IPS-20b (cell line): ENCODE measurements at regions not wholly inside any gene's neighbourhood (a gene's known extent, or its start where the extent isn't known, plus 50 kb on each side); places are given as distances from the start of the nearest gene placed in this dataset.

Experiments used
- H3K27ac ChIP-seq: one replicate; pipeline ENCODE4 v1.5.1; 2013; ENCODE audit warnings: low read length
- H3K27me3 ChIP-seq: 2 replicates; pipeline ENCODE4 v1.6.1; 2013; ENCODE audit warnings: mild to moderate bottlenecking, low read length, inconsistent platforms; ENCODE audit not compliant: insufficient read depth
- H3K36me3 ChIP-seq: 2 replicates; pipeline ENCODE4 v1.6.1; 2013; ENCODE audit warnings: low read depth, mild to moderate bottlenecking, inconsistent platforms, low read length, moderate library complexity; ENCODE audit not compliant: insufficient read depth
- H3K4me1 ChIP-seq: 2 replicates; pipeline ENCODE4 v1.6.1; 2013; ENCODE audit warnings: mild to moderate bottlenecking, control low read depth, inconsistent platforms, low read length, moderate library complexity; ENCODE audit not compliant: insufficient read depth
- H3K4me3 ChIP-seq: 2 replicates; pipeline ENCODE4 v1.5.1; 2013; ENCODE audit warnings: mild to moderate bottlenecking, low read length, inconsistent platforms
- H3K9ac ChIP-seq: 2 replicates; pipeline ENCODE4 v1.6.1; 2013; ENCODE audit warnings: low read depth, mild to moderate bottlenecking, inconsistent platforms, low read length, moderate library complexity
- H3K9me3 ChIP-seq: 2 replicates; pipeline ENCODE4 v1.6.1; 2013; ENCODE audit warnings: mild to moderate bottlenecking, low read depth, low read length, inconsistent platforms; ENCODE audit not compliant: insufficient read depth

DNA sequence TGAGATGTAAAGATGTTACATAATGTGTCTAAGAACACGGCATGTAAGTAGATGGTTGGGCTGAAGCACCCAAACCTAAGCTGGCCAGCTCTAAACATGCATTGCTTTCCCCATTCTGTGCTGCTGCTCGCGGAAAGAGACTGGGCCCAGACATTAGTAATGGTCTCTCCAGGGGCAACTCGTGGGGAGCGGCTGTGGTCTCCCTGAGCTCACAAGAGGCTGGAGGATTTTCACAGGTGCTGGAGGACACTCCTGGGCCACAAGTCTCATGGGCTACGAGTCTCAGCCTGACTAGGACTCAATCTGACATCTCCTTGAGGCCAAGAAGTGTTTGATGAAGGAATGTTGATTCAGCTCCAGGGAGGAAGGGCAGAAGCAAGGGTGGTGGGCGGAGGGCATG lies 92.7 kb upstream of the PTCH1 start:
- Histone ChIP-seq H3K27me3 (no peaks in the 10 kb centered on the region), H3K4me1 (no peaks in the 10 kb centered on the region; the same call in 1 of the 2 replicates), H3K27ac (no peak overlapping the region), H3K4me3 (no peak overlapping the region), H3K9me3 (no peaks in the 10 kb centered on the region), H3K36me3 (no peaks in the 10 kb centered on the region), H3K9ac (no peak overlapping the region)

DNA sequence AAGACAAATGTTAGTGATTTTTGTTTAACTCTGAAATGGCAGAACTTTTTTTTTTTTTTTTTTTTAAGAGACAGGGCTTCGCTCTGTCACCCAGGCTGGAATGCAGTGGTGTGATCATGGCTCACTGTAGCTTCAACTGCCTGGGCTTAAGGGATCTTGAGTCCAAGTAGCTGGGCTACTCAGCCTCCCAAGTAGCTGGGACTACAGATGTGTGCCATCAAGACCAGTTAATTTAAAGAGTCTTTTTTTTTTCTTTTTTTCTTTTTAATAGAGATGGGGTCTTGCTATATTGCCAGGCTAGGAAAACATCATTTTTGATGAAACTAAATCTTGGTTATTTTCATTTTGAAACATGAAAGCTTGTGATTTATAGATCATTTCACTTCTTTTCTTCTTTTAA lies 91.6 kb upstream of the PTCH1 start:
- no peaks in the 10 kb centered on the region for H3K27me3 ChIP-seq
- H3K27ac ChIP-seq: no peak overlapping the region
- H3K9me3 ChIP-seq: no peaks in the 10 kb centered on the region
- no peak overlapping the region for H3K4me3 ChIP-seq
- H3K4me1 ChIP-seq: no peaks in the 10 kb centered on the region; the same call in 1 of the 2 replicates
- H3K36me3 ChIP-seq: no peaks in the 10 kb centered on the region
- H3K9ac ChIP-seq: no peak overlapping the region

DNA sequence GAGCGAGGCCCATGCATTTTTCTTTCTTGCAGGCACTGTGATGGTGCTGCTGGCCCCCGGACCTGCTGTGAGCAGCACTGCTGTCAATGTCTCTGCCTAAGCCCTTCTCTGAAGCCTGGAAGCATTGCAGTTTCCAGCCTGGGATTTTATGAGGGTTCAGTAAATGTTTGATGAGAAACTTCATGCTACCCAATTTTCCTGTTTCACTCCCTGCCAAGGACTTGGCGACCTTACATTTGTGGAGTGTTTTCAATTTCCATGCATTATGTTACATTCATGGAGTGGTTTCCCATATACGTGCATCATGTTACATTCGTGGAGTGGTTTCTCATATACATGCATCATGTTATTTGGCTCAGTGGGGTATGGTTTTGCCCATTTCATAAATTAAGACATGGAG lies 90.7 kb upstream of the PTCH1 start:
- Histone ChIP-seq H3K27me3 (no peaks in the 10 kb centered on the region), H3K4me1 (no peaks in the 10 kb centered on the region; the same call in 1 of the 2 replicates), H3K4me3 (no peak overlapping the region), H3K9me3 (no peaks in the 10 kb centered on the region), H3K36me3 (no peaks in the 10 kb centered on the region), H3K9ac (no peak overlapping the region), H3K27ac (no peak overlapping the region)

DNA sequence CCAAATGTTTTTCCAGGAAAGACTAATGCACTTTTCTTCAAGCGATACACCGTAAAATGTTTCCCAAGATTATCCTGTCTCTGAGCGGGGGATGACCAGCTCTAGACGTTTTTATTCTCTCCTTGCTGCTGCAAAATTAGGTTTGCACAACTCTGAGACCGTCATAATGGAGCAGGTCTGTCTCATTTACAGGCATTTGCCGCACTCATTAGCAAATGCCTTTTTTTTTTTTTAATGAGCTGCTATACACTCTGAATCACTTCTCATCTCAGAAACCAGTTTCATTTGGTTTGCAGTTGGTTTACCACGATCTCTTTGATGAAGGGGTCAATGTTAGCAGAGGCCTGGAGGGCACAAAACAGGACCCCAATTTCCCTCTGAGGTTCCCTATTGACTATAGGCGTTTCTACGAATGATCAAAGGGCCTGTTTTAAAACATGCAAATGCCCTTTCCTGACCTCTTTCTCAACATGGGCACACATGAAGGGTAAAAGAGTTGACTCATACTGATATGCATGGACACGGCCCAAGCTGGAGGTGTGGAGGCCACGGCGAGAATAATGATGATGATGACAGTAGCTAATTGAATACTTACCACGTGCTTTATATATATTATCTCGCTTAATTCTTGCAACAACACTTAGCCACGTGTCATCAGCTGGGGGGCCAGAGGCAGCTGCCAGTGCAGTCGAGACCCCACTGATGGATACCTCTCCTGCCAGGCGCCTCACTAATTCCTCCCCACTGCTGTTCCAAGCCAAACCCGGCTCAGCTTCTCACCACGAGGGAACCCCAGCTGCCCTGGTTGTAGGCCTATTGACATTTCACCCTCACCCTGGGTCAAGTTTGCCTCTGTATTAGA lies 89.9 kb upstream of the PTCH1 start:
- Histone ChIP-seq H3K4me3 (no peak overlapping the region), H3K9ac (no peak overlapping the region), H3K27me3 (no peaks in the 10 kb centered on the region), H3K36me3 (no peaks in the 10 kb centered on the region), H3K4me1 (no peaks in the 10 kb centered on the region; the same call in 1 of the 2 replicates), H3K27ac (no peak overlapping the region), H3K9me3 (no peaks in the 10 kb centered on the region)

- no peak overlapping the region for H3K27ac ChIP-seq
- no peak overlapping the region for H3K9ac ChIP-seq
- no peaks in the 10 kb centered on the region for H3K27me3 ChIP-seq
- no peak overlapping the region for H3K4me3 ChIP-seq
- no peaks in the 10 kb centered on the region; the same call in 1 of the 2 replicates for H3K4me1 ChIP-seq
- no peaks in the 10 kb centered on the region for H3K36me3 ChIP-seq
- no peaks in the 10 kb centered on the region for H3K9me3 ChIP-seq
These were observed 89.2 kb upstream of the PTCH1 start for GRCh38 chr9:95605816-95606488.

DNA sequence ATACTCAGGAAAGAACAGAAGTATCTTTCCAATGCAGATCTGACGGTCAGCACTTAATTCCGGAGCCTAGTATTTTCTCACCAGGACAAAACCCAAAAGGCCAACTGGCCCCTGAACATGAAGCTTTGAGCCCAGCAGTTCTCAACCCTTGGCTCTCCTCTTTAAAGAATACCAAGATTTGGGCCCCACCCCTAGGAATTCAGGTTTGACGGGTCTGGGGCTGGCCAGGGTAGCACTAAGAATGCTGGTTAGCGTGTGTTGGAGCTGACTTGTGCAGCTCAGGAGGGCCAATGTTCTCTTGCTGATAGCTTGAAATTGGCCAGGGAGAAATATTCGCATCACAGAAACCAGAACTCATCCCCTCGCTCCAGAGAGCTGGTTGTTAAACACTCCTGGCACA lies 88.3 kb upstream of the PTCH1 start:
- no peak overlapping the region for H3K4me3 ChIP-seq
- no peaks in the 10 kb centered on the region for H3K27me3 ChIP-seq
- no peaks in the 10 kb centered on the region; the same call in 1 of the 2 replicates for H3K4me1 ChIP-seq
- no peak overlapping the region for H3K9ac ChIP-seq
- H3K36me3 ChIP-seq: no peaks in the 10 kb centered on the region
- H3K9me3 ChIP-seq: no peaks in the 10 kb centered on the region
- no peak overlapping the region for H3K27ac ChIP-seq

GRCh38 chr9:95598236-95598635 lies 81.5 kb upstream of the PTCH1 start:
- Histone ChIP-seq H3K27ac (no peak overlapping the region), H3K27me3 (no peaks in the 10 kb centered on the region), H3K9ac (no peak overlapping the region), H3K4me1 (no peaks in the 10 kb centered on the region), H3K36me3 (no peaks in the 10 kb centered on the region), H3K9me3 (no peaks in the 10 kb centered on the region), H3K4me3 (no peak overlapping the region)

DNA sequence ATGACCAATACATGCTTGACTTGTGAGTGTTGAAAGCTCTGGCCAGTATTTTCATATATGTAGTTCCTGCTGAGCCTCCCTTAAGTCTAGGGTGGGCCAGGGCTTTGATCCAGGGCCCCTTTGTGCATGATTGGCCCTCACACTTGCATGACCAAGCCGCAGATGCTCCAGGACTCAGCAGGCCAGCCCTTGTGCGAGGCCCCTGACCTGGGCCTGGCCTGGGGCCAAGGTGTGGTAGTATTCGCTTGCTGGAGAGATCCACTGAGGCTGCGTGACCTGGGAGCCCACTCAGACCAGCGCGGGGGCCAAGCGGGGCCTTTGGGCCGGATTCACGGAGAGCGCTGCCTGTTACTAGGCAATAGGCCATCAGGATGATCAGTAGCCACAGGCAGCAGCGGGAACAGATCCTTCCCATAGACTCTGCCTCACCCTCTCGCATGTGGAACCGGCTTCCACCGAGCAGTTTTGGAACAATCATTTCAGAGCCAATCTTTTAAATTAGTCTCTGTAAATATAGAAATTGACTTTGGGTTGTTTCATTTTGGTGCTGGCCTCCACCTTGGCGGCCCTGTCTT lies 79.0 kb upstream of the PTCH1 start:
- H3K9ac ChIP-seq: no peak overlapping the region
- no peak overlapping the region for H3K4me3 ChIP-seq
- H3K27me3 ChIP-seq: no peaks in the 10 kb centered on the region
- H3K36me3 ChIP-seq: no peaks in the 10 kb centered on the region
- H3K27ac ChIP-seq: no peak overlapping the region
- no peaks in the 10 kb centered on the region for H3K4me1 ChIP-seq
- no peaks in the 10 kb centered on the region for H3K9me3 ChIP-seq

- Histone ChIP-seq H3K27ac (no peak overlapping the region), H3K36me3 (no peaks in the 10 kb centered on the region)
These were observed 76.2 kb upstream of the PTCH1 start for GRCh38 chr9:95592931-95593330.

GRCh38 chr9:95588724-95589588 lies 72.2 kb upstream of the PTCH1 start:
- Histone ChIP-seq H3K4me3 (no peak overlapping the region), H3K27ac (no peak overlapping the region), H3K27me3 (peaks cover 11% of the 10 kb centered on the region; the same call in 1 of the 2 replicates), H3K36me3 (no peaks in the 10 kb centered on the region), H3K4me1 (peaks cover 4% of the 10 kb centered on the region; the same call in 1 of the 2 replicates), H3K9ac (no peak overlapping the region), H3K9me3 (no peaks in the 10 kb centered on the region)

More at GRCh38 chr9:95592931-95593330, 76.2 kb upstream of the PTCH1 start:
- Histone ChIP-seq H3K9me3 (no peaks in the 10 kb centered on the region), H3K9ac (no peak overlapping the region), H3K4me1 (no peaks in the 10 kb centered on the region), H3K4me3 (no peak overlapping the region), H3K27me3 (no peaks in the 10 kb centered on the region)
